HCT116 (cell line): ENCODE measurements at regions not wholly inside any gene's neighbourhood (a gene's known extent, or its start where the extent isn't known, plus 50 kb on each side); places are given as distances from the start of the nearest gene placed in this dataset.

Experiments
- ATAC-seq: fragments of 200-7000 bp; cut with Tn5 transposase; 2 replicates; pipeline ENCODE4 v1.9.1; 2020; ENCODE audit warnings: mild to moderate bottlenecking, moderate library complexity
- BruUV-seq: library from RNA; stranded (reverse); fragments of 400-500 nt; replicated peaks from 2 replicates; lab custom pipeline; 2021; lab: Mats Ljungman, UMichigan
- CTCF ChIA-PET: fragments of 300-600 bp; sonication (Branson Sonifier 250); formaldehyde crosslinking; loops from one replicate; lab custom pipeline; 2021; ENCODE audit warnings: antibody characterized with exemption; lab: Charles Lee
- POLR2A ChIA-PET: fragments of 300-600, 350-600 bp; sonication (Branson Sonifier 250); formaldehyde crosslinking; loops from one replicate; lab custom pipeline; 2021; ENCODE audit warnings: antibody characterized with exemption; lab: Charles Lee
- RAD21 ChIA-PET, 2 experiments: fragments of 300-600 bp; sonication (Branson Sonifier 250); formaldehyde crosslinking; loops; one replicate each; lab custom pipeline; 2023; ENCODE audit warnings: low total read pairs in 2 of 2; ENCODE audit not compliant: uncharacterized antibody in 2 of 2, unreplicated experiment in 2 of 2, low non-redundant PET in 1 of 2; lab: Charles Lee
- DNase-seq: peaks from one replicate; pipeline ENCODE4 v3.0.0-alpha.2; 2010; ENCODE audit warnings: low read depth, low spot score
- H2AFZ ChIP-seq: fragments of 200-600 bp; shearing (Covaris generic), sonication (generic); 2 replicates; pipeline ENCODE4 v1.6.1; 2017; ENCODE audit warnings: low read depth, mixed run types, mixed read lengths, antibody characterized with exemption, low read length; ENCODE audit not compliant: poor library complexity, severe bottlenecking
- H3K27ac ChIP-seq: 2 replicates; pipeline ENCODE4 v1.5.1; 2012; ENCODE audit warnings: low read depth, low read length
- H3K27me3 ChIP-seq: fragments of 200-600 bp; sonication (generic); 2 replicates; pipeline ENCODE4 v1.6.1; 2016; ENCODE audit warnings: mixed run types, low read length, mixed read lengths; ENCODE audit not compliant: insufficient read depth
- H3K36me3 ChIP-seq, 2 experiments: fragments of 200-500 bp in 1 of 2; fragments of 200-600 bp in 1 of 2; sonication (Bioruptor generic) in 1 of 2; sonication (generic) in 1 of 2; 2 replicates each; pipeline versions ENCODE4 v1.5.1 to v1.6.1; 2014 to 2016; ENCODE audit warnings: low read length in 2 of 2, inconsistent platforms in 1 of 2, mixed read lengths in 1 of 2, mixed run types in 1 of 2; ENCODE audit not compliant: insufficient read depth in 2 of 2, control insufficient read depth in 1 of 2
- H3K4me1 ChIP-seq, 2 experiments: fragments of 200-600 bp in 1 of 2; sonication (generic) in 1 of 2; 2 replicates each; pipeline versions ENCODE4 v1.5.1 to v1.6.1; 2012 to 2017; ENCODE audit warnings: low read length in 2 of 2, inconsistent platforms in 1 of 2, mild to moderate bottlenecking in 1 of 2, mixed read lengths in 1 of 2, mixed run types in 1 of 2, moderate library complexity in 1 of 2; ENCODE audit not compliant: insufficient read depth in 2 of 2, control insufficient read depth in 1 of 2
- H3K4me2 ChIP-seq: fragments of 200-600 bp; sonication (generic); 2 replicates; pipeline ENCODE4 v1.6.1; 2017; ENCODE audit warnings: mixed run types, low read length, mixed read lengths
- H3K4me3 ChIP-seq, 2 experiments: fragments of 200-600 bp in 1 of 2; sonication (generic) in 1 of 2; replicated peaks in 1 of 2; 2 replicates each; pipeline ENCODE4 v1.5.1; 2011 to 2016; ENCODE audit warnings: low read length in 2 of 2, control low read depth in 1 of 2, low read depth in 1 of 2, mild to moderate bottlenecking in 1 of 2, mixed read lengths in 1 of 2, mixed run types in 1 of 2
- H3K79me2 ChIP-seq: fragments of 200-600 bp; sonication (generic); 2 replicates; pipeline ENCODE4 v1.6.1; 2017; ENCODE audit warnings: mild to moderate bottlenecking, mixed run types, low read length, moderate library complexity, mixed read lengths; ENCODE audit not compliant: insufficient read depth
- H3K9ac ChIP-seq: fragments of 200-600 bp; sonication (generic); 2 replicates; pipeline ENCODE4 v1.6.1; 2016; ENCODE audit warnings: low read length, mixed read lengths
- H3K9me2 ChIP-seq: fragments of 200-600 bp; sonication (generic), shearing (Covaris generic); 2 replicates; pipeline ENCODE4 v1.6.1; 2017; ENCODE audit warnings: mixed run types, mild to moderate bottlenecking, moderate library complexity; ENCODE audit not compliant: insufficient read depth
- H3K9me3 ChIP-seq, 2 experiments: fragments of 200-500 bp in 1 of 2; fragments of 200-600 bp in 1 of 2; sonication (Bioruptor generic) in 1 of 2; sonication (generic) in 1 of 2; 2 replicates each; pipeline ENCODE4 v1.6.1; 2014 to 2017; ENCODE audit warnings: low read length in 2 of 2, mixed read lengths in 2 of 2, inconsistent platforms in 1 of 2, low read depth in 1 of 2, mild to moderate bottlenecking in 1 of 2, mixed run types in 1 of 2, moderate library complexity in 1 of 2; ENCODE audit not compliant: control insufficient read depth in 1 of 2, insufficient read depth in 1 of 2
- H4K20me1 ChIP-seq: fragments of 200-600 bp; sonication (generic), shearing (Covaris generic); 2 replicates; pipeline ENCODE4 v1.6.1; 2017; ENCODE audit warnings: mixed run types, mild to moderate bottlenecking, moderate library complexity; ENCODE audit not compliant: insufficient read depth
- ATF3 ChIP-seq: IDR thresholded peaks from 2 replicates; pipeline ENCODE4 v1.6.1; 2012
- EGR1 ChIP-seq: IDR thresholded peaks from 2 replicates; pipeline ENCODE4 v1.6.1; 2012; ENCODE audit warnings: low read depth
- EZH2 ChIP-seq: fragments of 200-600 bp; sonication (generic); IDR thresholded peaks from 2 replicates; pipeline ENCODE4 v1.6.1; 2017; ENCODE audit warnings: antibody characterized with exemption, mixed run types
- EZH2phosphoT487 ChIP-seq: fragments of 200-600 bp; IDR thresholded peaks from 2 replicates; pipeline ENCODE4 v1.6.1; 2018; ENCODE audit warnings: antibody characterized with exemption, borderline replicate concordance
- FOSL1 ChIP-seq: IDR thresholded peaks from 2 replicates; pipeline ENCODE4 v1.6.1; 2012; ENCODE audit warnings: low read depth
- JUND ChIP-seq: IDR thresholded peaks from 2 replicates; pipeline ENCODE4 v1.6.1; 2012
- POLR2A ChIP-seq: IDR thresholded peaks from 2 replicates; pipeline ENCODE4 v1.7.0; 2011; ENCODE audit warnings: borderline replicate concordance; ENCODE audit not compliant: insufficient read depth, insufficient read length; ENCODE audit errors: extremely low read depth
- POLR2AphosphoS5 ChIP-seq: IDR thresholded peaks from 2 replicates; pipeline ENCODE4 v1.6.1; 2011; ENCODE audit warnings: mild to moderate bottlenecking, low read depth, low read length, moderate library complexity
- REST ChIP-seq: IDR thresholded peaks from 2 replicates; pipeline ENCODE4 v1.6.1; 2012; ENCODE audit warnings: low read depth
- TCF7L2 ChIP-seq: IDR thresholded peaks from 2 replicates; pipeline ENCODE4 v1.7.0; 2011; ENCODE audit warnings: borderline replicate concordance, inconsistent platforms; ENCODE audit not compliant: insufficient read depth, insufficient read length; ENCODE audit errors: extremely low read depth
- YY1 ChIP-seq: IDR thresholded peaks from 2 replicates; pipeline ENCODE4 v1.6.1; 2011; ENCODE audit warnings: low read length, low read depth, moderate library complexity, mild to moderate bottlenecking; ENCODE audit not compliant: insufficient replicate concordance; ENCODE audit errors: extremely low read depth
- ZFX ChIP-seq: fragments of 450-650 bp; IDR thresholded peaks from 2 replicates; pipeline ENCODE4 v1.6.1; 2017
- intact Hi-C: fragments of 100-400 bp; cut with micrococcal nuclease; formaldehyde crosslinking; loops from 2 replicates; pipeline ENCODE4 v1.10.0; 2022
- TF ChIP-seq, protein P1 (sequence below): IDR thresholded peaks from 2 replicates; pipeline ENCODE4 v1.6.1; 2011; ENCODE audit warnings: mild to moderate bottlenecking, low read length, moderate library complexity; ENCODE audit not compliant: insufficient replicate concordance; ENCODE audit errors: extremely low read depth
- TF ChIP-seq, protein P2 (sequence below), 3 experiments: fragments of 200-600 bp in 1 of 3; sonication (generic) in 1 of 3; IDR thresholded peaks in 2 of 3; conservative IDR thresholded peaks in 1 of 3; 2 replicates each; pipeline ENCODE4 v1.5.1; 2012 to 2017; ENCODE audit warnings: low read depth in 2 of 3, low read length in 2 of 3, antibody characterized with exemption in 1 of 3, borderline replicate concordance in 1 of 3, control low read depth in 1 of 3, mild to moderate bottlenecking in 1 of 3, mixed read lengths in 1 of 3, mixed run types in 1 of 3, moderate library complexity in 1 of 3; ENCODE audit not compliant: insufficient read depth in 1 of 3
- TF ChIP-seq, protein P3 (sequence below): IDR thresholded peaks from 2 replicates; pipeline ENCODE4 v1.6.1; 2012

GRCh38 chr2:216914491-216914890 lies 54.6 kb upstream of the TNP1 start:
- Histone ChIP-seq H3K4me2 (no peak overlapping the region), H3K4me1 (peaks cover 0 to 12% of the 10 kb centered on the region in 2 experiments; a peak in 2 of 4 replicates), H3K9me2 (no peaks in the 10 kb centered on the region), H2AFZ (no peak overlapping the region), H3K27me3 (peaks cover 8% of the 10 kb centered on the region; the same call in 1 of the 2 replicates), H3K27ac (no peak overlapping the region), H3K9me3 (no peaks in the 10 kb centered on the region), H4K20me1 (no peaks in the 10 kb centered on the region), H3K9ac (no peak overlapping the region), H3K36me3 (no peaks in the 10 kb centered on the region), H3K79me2 (no peaks in the 10 kb centered on the region), H3K4me3 (no peak overlapping the region)
- intact Hi-C loops, result no loop called here
- BruUV-seq, result no TSS peak
- TF ChIP-seq EZH2phosphoT487, result no peak
- no peak for TF ChIP-seq YY1
- no peak for TF ChIP-seq EGR1
- no peak for TF ChIP-seq JUND
- TF ChIP-seq REST, result no peak
- no peak for TF ChIP-seq ATF3
- TF ChIP-seq, protein P1, sequence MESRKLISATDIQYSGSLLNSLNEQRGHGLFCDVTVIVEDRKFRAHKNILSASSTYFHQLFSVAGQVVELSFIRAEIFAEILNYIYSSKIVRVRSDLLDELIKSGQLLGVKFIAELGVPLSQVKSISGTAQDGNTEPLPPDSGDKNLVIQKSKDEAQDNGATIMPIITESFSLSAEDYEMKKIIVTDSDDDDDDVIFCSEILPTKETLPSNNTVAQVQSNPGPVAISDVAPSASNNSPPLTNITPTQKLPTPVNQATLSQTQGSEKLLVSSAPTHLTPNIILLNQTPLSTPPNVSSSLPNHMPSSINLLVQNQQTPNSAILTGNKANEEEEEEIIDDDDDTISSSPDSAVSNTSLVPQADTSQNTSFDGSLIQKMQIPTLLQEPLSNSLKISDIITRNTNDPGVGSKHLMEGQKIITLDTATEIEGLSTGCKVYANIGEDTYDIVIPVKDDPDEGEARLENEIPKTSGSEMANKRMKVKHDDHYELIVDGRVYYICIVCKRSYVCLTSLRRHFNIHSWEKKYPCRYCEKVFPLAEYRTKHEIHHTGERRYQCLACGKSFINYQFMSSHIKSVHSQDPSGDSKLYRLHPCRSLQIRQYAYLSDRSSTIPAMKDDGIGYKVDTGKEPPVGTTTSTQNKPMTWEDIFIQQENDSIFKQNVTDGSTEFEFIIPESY, result no peak
- TF ChIP-seq, protein P2, sequence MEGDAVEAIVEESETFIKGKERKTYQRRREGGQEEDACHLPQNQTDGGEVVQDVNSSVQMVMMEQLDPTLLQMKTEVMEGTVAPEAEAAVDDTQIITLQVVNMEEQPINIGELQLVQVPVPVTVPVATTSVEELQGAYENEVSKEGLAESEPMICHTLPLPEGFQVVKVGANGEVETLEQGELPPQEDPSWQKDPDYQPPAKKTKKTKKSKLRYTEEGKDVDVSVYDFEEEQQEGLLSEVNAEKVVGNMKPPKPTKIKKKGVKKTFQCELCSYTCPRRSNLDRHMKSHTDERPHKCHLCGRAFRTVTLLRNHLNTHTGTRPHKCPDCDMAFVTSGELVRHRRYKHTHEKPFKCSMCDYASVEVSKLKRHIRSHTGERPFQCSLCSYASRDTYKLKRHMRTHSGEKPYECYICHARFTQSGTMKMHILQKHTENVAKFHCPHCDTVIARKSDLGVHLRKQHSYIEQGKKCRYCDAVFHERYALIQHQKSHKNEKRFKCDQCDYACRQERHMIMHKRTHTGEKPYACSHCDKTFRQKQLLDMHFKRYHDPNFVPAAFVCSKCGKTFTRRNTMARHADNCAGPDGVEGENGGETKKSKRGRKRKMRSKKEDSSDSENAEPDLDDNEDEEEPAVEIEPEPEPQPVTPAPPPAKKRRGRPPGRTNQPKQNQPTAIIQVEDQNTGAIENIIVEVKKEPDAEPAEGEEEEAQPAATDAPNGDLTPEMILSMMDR (IDR thresholded peaks at IDR 0.05 in 2 of 3, conservative IDR thresholded peaks at IDR 0.05 in 1 of 3; ENCODE audit: borderline replicate concordance in 1 of 3, insufficient read depth in 1 of 3, low read depth in 2 of 3, low read length in 2 of 3), result no peak
- no peak for TF ChIP-seq TCF7L2
- TF ChIP-seq FOSL1, result no peak
- no peak for TF ChIP-seq POLR2AphosphoS5
- TF ChIP-seq, protein P3, sequence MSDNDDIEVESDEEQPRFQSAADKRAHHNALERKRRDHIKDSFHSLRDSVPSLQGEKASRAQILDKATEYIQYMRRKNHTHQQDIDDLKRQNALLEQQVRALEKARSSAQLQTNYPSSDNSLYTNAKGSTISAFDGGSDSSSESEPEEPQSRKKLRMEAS, result no peak
- TF ChIP-seq ZFX, result no peak
- TF ChIP-seq POLR2A, result no peak
- TF ChIP-seq EZH2, result no peak
- POLR2A ChIA-PET, result no interaction called here
- CTCF ChIA-PET, result no interaction called here
- RAD21 ChIA-PET, result no interaction called here
- DNase-seq (no peak), ATAC-seq (no peak)
